Muscle of arm (tissue), 1 donor: ENCODE measurements at regions not wholly inside any gene's neighbourhood (a gene's known extent, or its start where the extent isn't known, plus 50 kb on each side); places are given as distances from the start of the nearest gene placed in this dataset.
"Not testable (repeated sequence)": the region's sequence is repeated elsewhere in the genome, so short reads cannot be mapped to it uniquely, and the experiment has no call there.

Experiments used
- DNase-seq: peaks from one replicate; pipeline ENCODE4 v3.0.0-alpha.2; 2013

- not testable (repeated sequence) for DNase-seq
Measured at GRCh38 chr3:23144051-23144450, 59.1 kb upstream of the UBE2E2 start.

- DNase-seq, result no peak
Measured at GRCh38 chr3:23146163-23146562, 57.0 kb upstream of the UBE2E2 start.

- DNase-seq, result no peak
Measured at GRCh38 chr3:23152989-23153388, 50.1 kb upstream of the UBE2E2 start.
